K562 (cell line): ENCODE measurements at regions not wholly inside any gene's neighbourhood (a gene's known extent, or its start where the extent isn't known, plus 50 kb on each side); places are given as distances from the start of the nearest gene placed in this dataset.

ENCODE experiments used
- ADNP ChIP-seq: fragments of 200-800 bp; sonication (Bioruptor generic); IDR thresholded peaks from 2 replicates; pipeline ENCODE4 v1.6.1; 2016; ENCODE audit warnings: missing genetic modification characterization, missing compliant biosample characterization
- CTCF ChIP-seq, 3 experiments: IDR thresholded peaks in 2 of 3; conservative IDR thresholded peaks in 1 of 3; 2 replicates each; pipeline ENCODE4 v1.5.1; 2011 to 2012; ENCODE audit warnings: low read length in 3 of 3, mild to moderate bottlenecking in 3 of 3, control low read depth in 2 of 3, improper control_type of control experiment in 1 of 3, inconsistent platforms in 1 of 3, low read depth in 1 of 3, mixed read lengths in 1 of 3, moderate library complexity in 1 of 3; ENCODE audit not compliant: insufficient read depth in 2 of 3
- EZH2 ChIP-seq: IDR thresholded peaks from 2 replicates; pipeline ENCODE4 v1.6.1; 2012; ENCODE audit warnings: low read depth, mild to moderate bottlenecking, inconsistent platforms, low read length, borderline replicate concordance
- GATAD2A ChIP-seq: fragments of 450-650 bp; IDR thresholded peaks from 2 replicates; pipeline ENCODE4 v1.6.1; 2017
- HOMEZ ChIP-seq: fragments of 250-450 bp; sonication (Bioruptor Pico); IDR thresholded peaks from 2 replicates; pipeline ENCODE4 v1.4.0; 2020; ENCODE audit warnings: mild to moderate bottlenecking, moderate library complexity
- LEF1 ChIP-seq: fragments of 450-650 bp; IDR thresholded peaks from 2 replicates; pipeline ENCODE4 v1.6.1; 2016; ENCODE audit warnings: mild to moderate bottlenecking
- RAD21 ChIP-seq, 2 experiments: fragments of 250-450 bp in 1 of 2; fragments of 450-650 bp in 1 of 2; sonication (Bioruptor Pico) in 1 of 2; formaldehyde crosslinking in 1 of 2; IDR thresholded peaks in 1 of 2; conservative IDR thresholded peaks in 1 of 2; 2 replicates each; pipeline versions ENCODE4 v1.4.0 to v1.8.0; 2020 to 2022; ENCODE audit warnings: mild to moderate bottlenecking in 2 of 2, moderate library complexity in 1 of 2
- SOX6 ChIP-seq: fragments of 450-650 bp; IDR thresholded peaks from 2 replicates; pipeline ENCODE4 v1.6.1; 2014; ENCODE audit warnings: mild to moderate bottlenecking
- ZNF263 ChIP-seq: sonication (generic); formaldehyde crosslinking; IDR thresholded peaks from 2 replicates; pipeline ENCODE4 v1.8.0; 2022; ENCODE audit warnings: mild to moderate bottlenecking, missing genetic modification reagents, borderline replicate concordance
- ZNF77 ChIP-seq: fragments of 250-450 bp; sonication (Bioruptor Pico); IDR thresholded peaks from 2 replicates; pipeline ENCODE4 v1.5.0; 2020

GRCh38 chr10:2900530-2900929 lies 166.8 kb upstream of the PFKP start:
- no peak for TF ChIP-seq ADNP (tag)
- TF ChIP-seq CTCF (IDR thresholded peaks at IDR 0.05 in 2 of 3, conservative IDR thresholded peaks at IDR 0.05 in 1 of 3; ENCODE audit: insufficient read depth in 2 of 3, low read depth in 1 of 3, low read length in 3 of 3) = no peak
- TF ChIP-seq LEF1 = no peak
- no peak for TF ChIP-seq EZH2
- TF ChIP-seq RAD21 (CRISPR knock-in tag; conservative IDR thresholded peaks at IDR 0.05 in 1 of 2, IDR thresholded peaks at IDR 0.05 in 1 of 2) = no peak
- no peak for TF ChIP-seq GATAD2A
- TF ChIP-seq ZNF263 (CRISPR knock-in tag) = no peak
- TF ChIP-seq ZNF77 (CRISPR knock-in tag) = no peak
- TF ChIP-seq HOMEZ (CRISPR knock-in tag) = no peak
- no peak for TF ChIP-seq SOX6
